Urinary bladder (tissue), 3 donors: ENCODE measurements at regions not wholly inside any gene's neighbourhood (a gene's known extent, or its start where the extent isn't known, plus 50 kb on each side); places are given as distances from the start of the nearest gene placed in this dataset.
"Not testable (repeated sequence)": the region's sequence is repeated elsewhere in the genome, so short reads cannot be mapped to it uniquely, and the experiment has no call there.

Experiments
- DNase-seq: peaks from one replicate; pipeline ENCODE4 v3.0.0-alpha.2; 2015; ENCODE audit errors: extremely low spot score
- H3K27ac ChIP-seq: one replicate; pipeline ENCODE4 v1.5.1; 2013; ENCODE audit warnings: low read depth, mild to moderate bottlenecking, moderate library complexity
- H3K36me3 ChIP-seq: one replicate; pipeline ENCODE4 v1.6.1; 2013; ENCODE audit warnings: mild to moderate bottlenecking, moderate library complexity; ENCODE audit not compliant: insufficient read depth
- H3K4me1 ChIP-seq: one replicate; pipeline ENCODE4 v1.6.1; 2013; ENCODE audit warnings: mild to moderate bottlenecking, moderate library complexity; ENCODE audit not compliant: insufficient read depth
- H3K4me3 ChIP-seq: one replicate; pipeline ENCODE4 v1.5.1; 2013; ENCODE audit warnings: low read depth, low read length
- WGBS: extraction: QIAGEN DNeasy Blood & Tissue Kit; methylation state at CpG from one replicate; pipeline ENCODE4 v1.1.7; 2013; 5-methylcytosine and 5-hydroxymethylcytosine counted together
- donor health status: healthy with polysubstance abuse.
- donor health status: healthy.

- Histone ChIP-seq H3K36me3 (no peaks in the 10 kb centered on the region), H3K27ac (no peak overlapping the region), H3K4me3 (no peak overlapping the region), H3K4me1 (no peaks in the 10 kb centered on the region)
- DNase-seq, result no peak
- 48% methylated on average over 2 of the region's 2 CpGs for WGBS
These were observed 147.9 kb downstream of the HS3ST3B1 start for GRCh38 chr17:14448818-14449217.

- H3K4me1 ChIP-seq, result no peaks in the 10 kb centered on the region
- H3K36me3 ChIP-seq, result no peaks in the 10 kb centered on the region
- no peak overlapping the region for H3K27ac ChIP-seq
- 47% methylated on average over 2 of the region's 2 CpGs for WGBS
- H3K4me3 ChIP-seq, result no peak overlapping the region
- no peak for DNase-seq
These were observed 145.9 kb downstream of the HS3ST3B1 start for GRCh38 chr17:14446825-14447224.

GRCh38 chr17:14444915-14445314 lies 144.0 kb downstream of the HS3ST3B1 start:
- no peak overlapping the region for H3K4me3 ChIP-seq
- no peak overlapping the region for H3K27ac ChIP-seq
- no peaks in the 10 kb centered on the region for H3K4me1 ChIP-seq
- WGBS, result 94% methylated on average over 3 of the region's 3 CpGs
- no peak for DNase-seq
- H3K36me3 ChIP-seq, result no peaks in the 10 kb centered on the region

- Histone ChIP-seq H3K36me3 (no peaks in the 10 kb centered on the region), H3K4me1 (no peaks in the 10 kb centered on the region), H3K27ac (no peak overlapping the region), H3K4me3 (no peak overlapping the region)
- no peak for DNase-seq
- WGBS, result 39% methylated on average over 4 of the region's 4 CpGs
These were observed 142.1 kb downstream of the HS3ST3B1 start for GRCh38 chr17:14442798-14443528.

- Histone ChIP-seq H3K27ac (no peak overlapping the region), H3K36me3 (no peaks in the 10 kb centered on the region), H3K4me3 (no peak overlapping the region), H3K4me1 (no peaks in the 10 kb centered on the region)
- WGBS, result 85% methylated on average over 4 of the region's 4 CpGs
- no peak for DNase-seq
These were observed 136.3 kb downstream of the HS3ST3B1 start for GRCh38 chr17:14437176-14437575.

GRCh38 chr17:14436266-14436665 lies 135.4 kb downstream of the HS3ST3B1 start:
- no peaks in the 10 kb centered on the region for H3K4me1 ChIP-seq
- no peak overlapping the region for H3K27ac ChIP-seq
- no peaks in the 10 kb centered on the region for H3K36me3 ChIP-seq
- H3K4me3 ChIP-seq, result no peak overlapping the region
- no peak for DNase-seq
- WGBS, result 62% methylated on average over 4 of the region's 4 CpGs

- Histone ChIP-seq H3K27ac (no peak overlapping the region), H3K4me3 (no peak overlapping the region), H3K4me1 (no peaks in the 10 kb centered on the region), H3K36me3 (no peaks in the 10 kb centered on the region)
- DNase-seq, result no peak
These were observed 133.6 kb downstream of the HS3ST3B1 start for GRCh38 chr17:14434506-14434905.

- H3K4me3 ChIP-seq, result no peak overlapping the region
- H3K4me1 ChIP-seq, result no peaks in the 10 kb centered on the region
- DNase-seq, result no peak
- WGBS, result 76% methylated on average over 2 of the region's 2 CpGs
- H3K27ac ChIP-seq, result no peak overlapping the region
- no peaks in the 10 kb centered on the region for H3K36me3 ChIP-seq
These were observed 131.2 kb downstream of the HS3ST3B1 start for GRCh38 chr17:14432079-14432478.

GRCh38 chr17:14429084-14429483 lies 128.2 kb downstream of the HS3ST3B1 start:
- no peak overlapping the region for H3K4me3 ChIP-seq
- no peak overlapping the region for H3K27ac ChIP-seq
- WGBS, result 78% methylated on average over 2 of the region's 2 CpGs
- no peaks in the 10 kb centered on the region for H3K4me1 ChIP-seq
- no peak for DNase-seq
- H3K36me3 ChIP-seq, result no peaks in the 10 kb centered on the region

- H3K4me3 ChIP-seq, result no peak overlapping the region
- H3K4me1 ChIP-seq, result no peaks in the 10 kb centered on the region
- DNase-seq, result no peak
- WGBS, result 27% methylated on average over 1 of the region's 1 CpG
- H3K27ac ChIP-seq, result no peak overlapping the region
- no peaks in the 10 kb centered on the region for H3K36me3 ChIP-seq
These were observed 127.8 kb downstream of the HS3ST3B1 start for GRCh38 chr17:14428648-14429029.

- no peaks in the 10 kb centered on the region for H3K36me3 ChIP-seq
- 48% methylated on average over 14 of the region's 14 CpGs for WGBS
- H3K27ac ChIP-seq, result no peak overlapping the region
- DNase-seq, result no peak
- H3K4me1 ChIP-seq, result no peaks in the 10 kb centered on the region
- no peak overlapping the region for H3K4me3 ChIP-seq
These were observed 127.2 kb downstream of the HS3ST3B1 start for GRCh38 chr17:14427900-14428647.

GRCh38 chr17:14423156-14423555 lies 122.3 kb downstream of the HS3ST3B1 start:
- H3K4me1 ChIP-seq, H3K4me3 ChIP-seq, H3K27ac ChIP-seq, H3K36me3 ChIP-seq, DNase-seq: not testable (repeated sequence)
- 93% methylated on average over 8 of the region's 8 CpGs for WGBS

- no peak for DNase-seq
- WGBS, result 79% methylated on average over 1 of the region's 1 CpG
- H3K36me3 ChIP-seq, result no peaks in the 10 kb centered on the region
- H3K27ac ChIP-seq, result no peak overlapping the region
- H3K4me1 ChIP-seq, result no peaks in the 10 kb centered on the region
- H3K4me3 ChIP-seq, result no peak overlapping the region
These were observed 116.5 kb downstream of the HS3ST3B1 start for GRCh38 chr17:14417336-14417735.

- H3K27ac ChIP-seq, result no peak overlapping the region
- 73% methylated on average over 1 of the region's 1 CpG for WGBS
These were observed 108.4 kb downstream of the HS3ST3B1 start for GRCh38 chr17:14409292-14409691.

More at GRCh38 chr17:14409292-14409691, 108.4 kb downstream of the HS3ST3B1 start:
- H3K36me3 ChIP-seq, result no peaks in the 10 kb centered on the region
- DNase-seq, result no peak
- no peaks in the 10 kb centered on the region for H3K4me1 ChIP-seq
- H3K4me3 ChIP-seq, result no peak overlapping the region
